Mononuclear cell (primary cell): ENCODE measurements at regions not wholly inside any gene's neighbourhood (a gene's known extent, or its start where the extent isn't known, plus 50 kb on each side); places are given as distances from the start of the nearest gene placed in this dataset.

Source experiments
- H3K27me3 ChIP-seq: 2 replicates; pipeline ENCODE4 v1.6.0; 2011; ENCODE audit warnings: low read length, control low read depth; ENCODE audit not compliant: insufficient read depth
- H3K4me1 ChIP-seq: 2 replicates; pipeline ENCODE4 v1.5.1; 2011; ENCODE audit warnings: mild to moderate bottlenecking, low read length, control low read depth; ENCODE audit not compliant: insufficient read depth
- H3K4me3 ChIP-seq: 2 replicates; pipeline ENCODE4 v1.5.1; 2011; ENCODE audit warnings: mild to moderate bottlenecking, low read length, moderate library complexity
- H3K9me3 ChIP-seq: 2 replicates; pipeline ENCODE4 v1.5.1; 2011; ENCODE audit warnings: low read depth, mild to moderate bottlenecking, control low read depth, low read length

GRCh38 chr2:9755008-9755407, 88.3 kb upstream of the TAF1B start:
- Histone ChIP-seq H3K4me1 (peaks cover 55% of the 10 kb centered on the region), H3K9me3 (no peaks in the 10 kb centered on the region), H3K27me3 (peaks cover 23% of the 10 kb centered on the region), H3K4me3 (no peak overlapping the region)

DNA sequence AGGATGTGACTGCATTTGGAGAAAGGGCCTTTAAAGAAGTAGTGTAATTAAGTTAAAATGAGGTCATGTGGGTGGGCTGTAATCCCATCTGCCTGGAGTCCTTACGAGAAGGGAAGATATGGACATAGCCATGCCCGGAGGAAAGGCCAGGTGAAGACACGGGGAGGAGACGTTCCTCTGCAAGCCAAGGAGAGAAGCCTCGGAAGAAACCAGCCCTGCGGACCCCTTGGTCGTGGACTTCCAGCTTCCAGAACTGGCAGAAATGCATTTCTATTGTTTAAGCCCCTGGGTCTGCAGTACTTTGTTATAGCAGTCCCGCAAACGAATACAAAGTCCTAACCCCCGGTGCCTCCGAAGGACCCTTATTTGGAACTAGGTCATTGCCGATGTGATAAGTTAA, 87.6 kb upstream of the TAF1B start:
- no peak overlapping the region for H3K4me3 ChIP-seq
- peaks cover 55% of the 10 kb centered on the region for H3K4me1 ChIP-seq
- peaks cover 23% of the 10 kb centered on the region for H3K27me3 ChIP-seq
- H3K9me3 ChIP-seq: no peaks in the 10 kb centered on the region

DNA sequence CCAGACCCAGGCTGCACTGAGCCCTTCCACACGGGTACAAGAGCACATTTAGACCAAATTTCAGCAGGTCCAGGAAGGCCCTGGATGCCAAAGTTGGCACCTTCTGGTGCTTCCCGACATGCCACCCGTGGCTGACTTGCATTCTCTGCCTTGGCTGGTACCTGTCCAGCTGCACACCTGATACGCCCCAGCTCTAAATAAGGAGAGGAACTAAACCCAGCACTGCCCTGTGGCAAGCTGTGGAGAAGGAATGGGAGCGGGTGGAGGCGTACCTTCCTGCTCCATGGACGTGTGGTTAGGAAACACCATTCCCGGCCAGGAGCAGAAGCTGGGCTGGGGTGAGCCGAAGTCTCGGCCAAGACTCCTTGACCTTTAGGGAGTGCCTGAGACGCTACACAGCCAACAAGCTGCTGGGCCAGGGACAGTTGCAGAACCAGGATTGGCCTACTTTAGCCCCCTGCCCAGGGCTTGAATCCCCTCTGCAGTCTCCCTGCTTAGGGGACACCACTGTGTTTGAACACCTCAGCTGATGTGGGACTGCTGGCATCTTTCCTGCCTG, 86.5 kb upstream of the TAF1B start:
- peaks cover 23% of the 10 kb centered on the region for H3K27me3 ChIP-seq
- peaks cover 52% of the 10 kb centered on the region for H3K4me1 ChIP-seq
- H3K4me3 ChIP-seq: no peak overlapping the region
- H3K9me3 ChIP-seq: no peaks in the 10 kb centered on the region

GRCh38 chr2:9757501-9758264, 85.6 kb upstream of the TAF1B start:
- Histone ChIP-seq H3K4me1 (peaks cover 43% of the 10 kb centered on the region), H3K9me3 (no peaks in the 10 kb centered on the region), H3K4me3 (no peak overlapping the region), H3K27me3 (peaks cover 23% of the 10 kb centered on the region)

DNA sequence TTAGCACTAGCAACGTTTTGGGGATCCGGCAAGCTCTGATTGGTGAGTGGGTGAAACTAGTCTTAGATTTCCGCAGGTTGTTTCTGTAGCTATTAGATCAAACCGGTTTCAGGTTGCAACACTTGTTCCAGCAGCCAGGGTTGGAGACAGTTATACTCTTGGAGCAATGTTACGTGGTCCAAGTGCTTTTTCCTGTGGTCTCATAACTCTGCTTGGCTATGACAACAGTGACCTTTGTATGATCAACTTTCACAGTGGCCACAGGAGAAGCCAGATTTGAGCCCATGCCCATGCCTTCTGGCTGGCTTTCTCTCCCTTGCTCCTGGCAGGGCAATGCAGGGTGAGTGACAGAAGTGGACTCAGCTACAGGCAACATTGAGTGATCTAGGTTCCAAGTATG, 84.5 kb upstream of the TAF1B start:
- Histone ChIP-seq H3K27me3 (peaks cover 23% of the 10 kb centered on the region), H3K4me3 (no peak overlapping the region), H3K4me1 (peaks cover 37% of the 10 kb centered on the region), H3K9me3 (no peaks in the 10 kb centered on the region)

DNA sequence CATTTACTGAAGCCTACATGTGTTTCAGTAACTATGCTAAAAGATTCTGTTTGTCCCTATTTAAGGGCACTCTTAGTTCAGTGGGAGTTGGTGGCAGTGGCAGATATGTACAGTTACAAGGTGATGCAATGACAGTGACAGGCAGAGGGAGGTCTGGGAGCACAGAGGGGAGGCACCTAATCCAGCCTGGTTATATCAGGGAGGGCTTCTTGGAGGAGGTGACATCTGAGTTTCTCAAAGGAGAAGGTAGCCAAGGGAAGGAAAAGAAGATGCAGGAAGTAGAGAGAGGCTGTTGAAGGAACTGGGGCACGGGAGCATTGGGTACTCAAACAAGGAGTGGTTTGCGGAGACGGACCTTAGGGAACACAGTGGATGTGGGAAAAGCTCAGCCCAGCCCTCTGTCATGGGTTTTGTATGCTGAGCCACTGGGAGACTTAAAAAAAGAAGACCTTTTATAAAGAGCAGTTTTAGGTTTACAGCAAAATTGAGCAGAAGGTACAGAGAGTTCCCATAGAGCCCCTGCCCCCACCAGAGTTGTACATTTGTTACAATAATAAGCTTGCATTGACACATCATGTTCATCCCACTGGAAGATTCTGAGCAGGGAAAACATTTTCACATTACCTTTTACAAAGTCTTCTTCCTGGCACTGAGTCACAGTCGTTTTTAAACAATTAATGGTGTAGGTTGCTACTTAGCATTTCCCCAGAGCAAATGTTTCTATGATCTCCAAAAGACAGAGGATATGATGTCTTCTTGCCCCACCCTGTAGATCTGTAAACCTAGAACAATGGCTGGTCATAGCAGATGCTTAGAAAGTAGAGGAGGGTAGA, 83.0 kb upstream of the TAF1B start:
- Histone ChIP-seq H3K9me3 (no peaks in the 10 kb centered on the region), H3K4me3 (no peak overlapping the region), H3K27me3 (peaks cover 23% of the 10 kb centered on the region), H3K4me1 (peaks cover 36% of the 10 kb centered on the region)

- Histone ChIP-seq H3K27me3 (peaks cover 23% of the 10 kb centered on the region), H3K4me3 (no peak overlapping the region), H3K4me1 (peaks cover 36% of the 10 kb centered on the region), H3K9me3 (no peaks in the 10 kb centered on the region)
These were observed 82.4 kb upstream of the TAF1B start for GRCh38 chr2:9760902-9761228.

DNA sequence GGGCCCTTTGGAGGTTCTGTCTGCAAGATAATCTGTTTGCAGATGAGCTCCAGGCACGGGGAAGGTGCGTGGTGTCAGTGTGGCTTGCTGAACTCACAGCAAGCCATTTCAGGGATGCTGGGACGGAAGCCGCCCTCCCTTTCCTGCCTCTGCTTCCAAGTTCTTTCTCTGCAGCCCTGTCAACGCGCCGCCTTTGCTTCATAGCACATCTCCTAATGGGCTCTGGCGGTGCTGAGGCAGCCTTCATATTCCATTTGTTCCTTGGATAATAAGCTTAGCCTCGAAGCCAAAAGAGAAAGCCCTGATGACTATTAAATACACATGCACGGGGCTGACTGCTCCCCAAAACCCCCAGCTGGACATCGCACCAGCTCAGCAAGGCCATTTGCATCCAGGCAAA, 81.7 kb upstream of the TAF1B start:
- Histone ChIP-seq H3K9me3 (no peaks in the 10 kb centered on the region), H3K27me3 (peaks cover 23% of the 10 kb centered on the region), H3K4me3 (no peak overlapping the region), H3K4me1 (peaks cover 36% of the 10 kb centered on the region)

- Histone ChIP-seq H3K9me3 (no peaks in the 10 kb centered on the region), H3K27me3 (peaks cover 17% of the 10 kb centered on the region), H3K4me3 (no peak overlapping the region), H3K4me1 (peaks cover 34% of the 10 kb centered on the region)
These were observed 81.1 kb upstream of the TAF1B start for GRCh38 chr2:9762164-9762563.

- H3K4me1 ChIP-seq: peaks cover 26% of the 10 kb centered on the region
- H3K9me3 ChIP-seq: no peaks in the 10 kb centered on the region
- peaks cover 10% of the 10 kb centered on the region for H3K27me3 ChIP-seq
- H3K4me3 ChIP-seq: no peak overlapping the region
These were observed 80.3 kb upstream of the TAF1B start for GRCh38 chr2:9762941-9763340.

GRCh38 chr2:9763356-9764152, 79.7 kb upstream of the TAF1B start:
- Histone ChIP-seq H3K27me3 (peaks cover 6% of the 10 kb centered on the region), H3K4me3 (no peak overlapping the region), H3K4me1 (peaks cover 24% of the 10 kb centered on the region), H3K9me3 (no peaks in the 10 kb centered on the region)

GRCh38 chr2:9764153-9764778, 79.0 kb upstream of the TAF1B start:
- H3K4me1 ChIP-seq: peaks cover 24% of the 10 kb centered on the region
- H3K9me3 ChIP-seq: no peaks in the 10 kb centered on the region
- no peak overlapping the region for H3K4me3 ChIP-seq
- H3K27me3 ChIP-seq: no peaks in the 10 kb centered on the region

DNA sequence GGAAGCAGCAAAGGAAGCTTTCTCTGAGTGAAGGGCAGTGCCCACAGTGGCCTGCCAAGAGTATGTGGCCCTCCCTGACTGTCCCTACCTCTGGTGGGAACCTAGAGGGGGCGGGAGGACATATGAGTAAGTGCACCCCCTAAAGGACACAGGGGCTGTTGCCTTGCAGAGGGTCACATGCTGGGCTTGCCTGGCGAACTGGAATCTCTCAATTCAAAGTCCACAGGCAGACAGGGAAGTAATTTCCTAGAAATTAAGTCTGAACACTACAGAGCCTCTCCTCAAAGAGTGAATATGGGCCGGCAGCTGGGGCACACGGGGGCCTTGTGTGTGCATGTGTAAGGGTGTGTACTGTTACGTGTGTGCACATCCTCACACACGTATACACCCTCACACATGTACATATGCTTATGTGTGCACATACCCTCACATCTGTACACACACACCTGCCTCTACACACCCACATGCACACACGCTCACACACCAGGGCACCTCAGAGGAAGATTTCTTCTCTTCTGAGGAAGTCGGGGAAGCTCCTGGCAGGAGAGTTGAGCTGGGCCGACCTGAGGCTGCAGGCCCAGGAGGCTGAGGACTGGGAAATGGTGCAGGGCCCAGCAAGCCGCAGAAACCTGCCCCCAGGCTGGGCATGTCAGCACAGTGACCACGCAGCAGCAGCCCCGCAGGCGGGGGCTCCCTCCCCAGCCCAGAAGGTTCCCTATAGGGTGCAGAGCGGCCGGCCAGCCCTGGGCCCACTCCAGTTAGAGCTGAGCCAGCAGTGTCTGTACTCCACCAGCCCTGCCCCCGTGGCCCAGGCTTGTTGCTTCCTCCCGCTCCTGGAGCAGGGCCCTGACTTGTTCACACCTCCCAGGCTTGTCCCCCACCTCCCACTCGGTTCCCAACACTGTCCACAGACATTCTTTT, 77.4 kb upstream of the TAF1B start:
- no peaks in the 10 kb centered on the region for H3K9me3 ChIP-seq
- H3K4me1 ChIP-seq: peaks cover 21% of the 10 kb centered on the region
- no peak overlapping the region for H3K4me3 ChIP-seq
- H3K27me3 ChIP-seq: no peaks in the 10 kb centered on the region
